ENCODE measurements at regions not wholly inside any gene's neighbourhood (a gene's known extent, or its start where the extent isn't known, plus 50 kb on each side); places are given as distances from the start of the nearest gene placed in this dataset.

DNA sequence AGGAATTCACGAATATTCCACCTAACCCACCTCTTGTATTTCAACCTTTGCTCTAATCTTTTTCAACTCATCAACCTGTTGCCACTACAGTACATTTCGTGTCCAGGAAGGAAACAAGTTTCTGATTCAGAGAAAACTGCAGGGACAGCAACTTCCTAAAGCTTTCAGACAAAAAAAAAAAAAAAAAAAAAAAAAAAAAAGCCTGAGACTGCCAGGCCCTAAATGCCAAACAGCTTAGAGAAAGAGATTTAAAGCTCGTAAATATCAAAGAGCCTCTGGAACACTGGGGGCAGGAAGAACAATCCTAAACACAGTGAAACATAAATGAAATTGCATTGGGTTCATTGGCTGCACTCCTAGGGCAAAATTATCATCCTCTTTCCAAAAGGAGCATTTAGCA lies 411.2 kb upstream of the SPTLC3 start:
- DNase-seq = no peak

DNA sequence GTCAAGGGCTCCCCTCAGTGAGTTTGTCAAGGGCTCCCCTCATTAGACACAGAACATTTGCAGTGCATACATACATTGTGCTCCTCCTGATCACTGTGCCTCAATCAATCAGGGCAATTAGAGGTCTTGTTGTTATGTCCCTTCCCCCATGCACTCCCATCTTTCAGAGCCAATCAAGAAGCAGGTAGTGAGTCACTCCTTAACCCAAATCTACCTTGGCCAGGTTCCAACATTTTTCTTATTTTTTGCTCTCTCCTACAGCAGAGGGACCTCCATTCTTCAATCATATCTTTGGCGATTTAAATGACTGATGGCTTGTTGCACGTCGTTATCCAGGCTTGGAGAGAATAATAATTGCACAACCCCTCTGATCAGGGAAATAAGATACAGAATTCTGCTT lies 409.9 kb upstream of the SPTLC3 start:
- DNase-seq = no peak

DNA sequence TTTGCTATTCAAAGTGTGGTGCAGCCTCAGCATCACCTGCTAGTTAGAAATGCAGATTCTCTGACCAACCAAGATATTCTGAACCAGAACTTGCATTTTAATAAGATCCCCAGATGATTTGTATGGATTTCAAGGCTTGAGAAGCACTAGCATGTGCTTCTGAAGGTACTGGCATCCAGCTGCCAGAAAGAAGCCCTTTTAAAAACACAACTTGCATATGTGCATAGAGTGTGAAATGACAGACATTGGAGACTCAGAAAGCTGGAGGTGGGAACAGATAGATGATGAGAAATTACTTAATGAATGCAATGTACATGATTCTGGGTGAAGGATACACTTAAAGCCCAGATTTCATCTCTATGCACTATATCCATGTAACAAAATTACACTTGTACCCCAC lies 409.3 kb upstream of the SPTLC3 start:
- no peak for DNase-seq

DNA sequence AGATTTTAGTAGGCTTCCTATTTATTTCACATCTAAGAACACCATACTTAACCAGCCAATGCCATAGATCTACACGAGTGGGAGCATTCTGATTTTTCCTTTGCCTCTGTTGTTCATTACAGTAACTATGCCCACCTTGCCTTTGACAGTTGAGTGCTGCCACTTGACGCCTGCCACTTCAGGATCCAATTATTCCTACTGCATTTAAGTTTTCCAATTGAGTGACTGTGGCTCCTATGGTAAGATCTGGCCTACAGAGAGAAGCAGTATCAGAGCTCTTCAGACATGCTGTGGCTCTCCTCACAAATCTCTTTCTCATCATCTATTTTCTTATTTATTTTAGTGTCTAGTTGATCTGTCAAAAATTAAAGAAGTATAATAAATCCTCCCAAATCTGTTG lies 403.0 kb upstream of the SPTLC3 start:
- no peak for DNase-seq

DNA sequence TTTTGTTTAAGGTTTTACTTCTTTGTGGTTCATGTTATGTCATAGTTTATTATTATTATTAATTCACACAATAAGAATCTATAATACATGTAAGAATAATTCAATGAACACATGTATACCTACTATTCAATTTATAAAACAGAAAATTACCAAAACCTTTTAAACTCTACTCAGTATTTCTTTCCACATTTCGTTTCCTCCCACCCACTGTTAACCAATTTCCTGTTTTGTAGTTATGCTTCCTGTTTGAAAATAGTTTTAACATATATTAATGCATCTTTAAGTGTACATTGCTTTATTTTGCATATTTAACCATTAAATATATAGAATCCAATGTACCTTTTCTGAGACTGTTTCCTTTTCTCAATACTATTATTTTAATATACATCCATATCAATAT lies 397.9 kb upstream of the SPTLC3 start:
- DNase-seq = no peak

DNA sequence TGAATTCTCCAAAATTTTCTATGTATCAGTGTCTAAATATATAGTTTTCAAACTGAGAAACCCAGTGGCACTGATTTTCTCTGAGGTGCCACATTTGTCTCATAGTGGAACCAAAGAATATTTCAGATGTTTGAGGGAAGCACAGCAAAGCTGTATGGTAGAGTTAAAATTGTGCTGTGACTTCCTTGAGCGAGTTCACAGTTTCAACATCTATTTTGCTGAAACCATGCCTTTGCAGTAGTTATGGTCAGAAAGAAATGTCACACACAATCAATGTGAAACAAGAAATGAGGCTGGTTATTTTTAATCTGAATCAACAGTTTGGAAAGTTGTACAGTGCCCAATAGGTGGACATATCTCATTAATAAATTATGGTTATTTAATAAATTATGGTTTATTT lies 394.0 kb upstream of the SPTLC3 start:
- DNase-seq = no peak

DNA sequence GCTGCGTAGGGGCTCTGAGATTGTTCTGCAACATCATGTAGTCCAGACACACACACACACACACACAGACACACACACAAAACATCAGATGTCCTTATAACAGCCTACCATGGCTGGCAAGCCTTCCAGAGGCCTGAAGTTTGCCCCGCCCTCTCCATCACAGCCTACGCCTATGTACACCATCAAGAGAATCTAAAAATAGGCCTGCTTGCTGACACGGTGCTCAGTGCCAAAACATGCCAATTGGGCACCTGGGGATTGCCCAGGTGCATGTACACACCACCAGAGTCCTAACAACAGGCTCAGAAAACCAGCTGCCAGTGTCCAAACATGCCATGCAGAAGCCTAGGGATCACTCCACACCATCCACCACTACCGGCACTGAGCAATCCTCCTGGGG lies 391.7 kb upstream of the SPTLC3 start:
- no peak for DNase-seq

DNA sequence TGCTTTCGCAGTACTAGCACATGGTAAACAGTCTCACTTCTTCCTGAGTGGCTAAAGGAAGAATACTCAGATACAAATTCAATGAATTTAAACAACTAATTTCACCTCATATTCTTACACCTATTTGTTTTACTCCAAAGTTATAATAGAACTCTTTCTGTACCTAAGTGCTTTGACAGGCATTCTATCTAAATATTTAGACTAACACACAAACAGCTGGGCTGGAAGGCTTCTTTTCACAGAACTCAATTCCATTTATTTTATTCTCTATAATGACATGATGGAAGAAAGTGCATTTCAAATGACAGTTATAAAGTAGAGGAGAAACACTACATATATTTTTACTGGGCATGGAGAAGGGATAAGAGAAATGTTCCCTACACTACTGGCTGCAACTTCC lies 384.9 kb upstream of the SPTLC3 start:
- no peak for DNase-seq

DNA sequence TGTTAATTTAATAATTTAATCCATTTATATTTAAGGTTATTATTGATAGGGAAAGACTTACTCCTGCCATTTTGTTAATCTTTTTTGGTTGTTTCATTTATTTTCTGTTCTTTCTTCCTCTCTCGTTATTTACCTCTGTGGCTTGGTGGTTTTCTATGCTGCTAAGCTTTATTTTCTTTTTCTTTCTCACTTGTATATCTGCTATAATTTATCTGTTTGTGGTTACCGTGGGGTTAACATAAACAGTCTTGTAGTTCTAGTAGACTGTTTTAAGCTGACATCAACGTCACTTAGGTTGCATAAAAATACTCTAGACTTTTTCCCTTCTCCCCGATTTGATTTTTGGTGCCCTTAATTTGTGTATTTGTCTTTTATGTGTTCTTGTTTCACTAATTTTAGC lies 381.3 kb upstream of the SPTLC3 start:
- no peak for DNase-seq

DNA sequence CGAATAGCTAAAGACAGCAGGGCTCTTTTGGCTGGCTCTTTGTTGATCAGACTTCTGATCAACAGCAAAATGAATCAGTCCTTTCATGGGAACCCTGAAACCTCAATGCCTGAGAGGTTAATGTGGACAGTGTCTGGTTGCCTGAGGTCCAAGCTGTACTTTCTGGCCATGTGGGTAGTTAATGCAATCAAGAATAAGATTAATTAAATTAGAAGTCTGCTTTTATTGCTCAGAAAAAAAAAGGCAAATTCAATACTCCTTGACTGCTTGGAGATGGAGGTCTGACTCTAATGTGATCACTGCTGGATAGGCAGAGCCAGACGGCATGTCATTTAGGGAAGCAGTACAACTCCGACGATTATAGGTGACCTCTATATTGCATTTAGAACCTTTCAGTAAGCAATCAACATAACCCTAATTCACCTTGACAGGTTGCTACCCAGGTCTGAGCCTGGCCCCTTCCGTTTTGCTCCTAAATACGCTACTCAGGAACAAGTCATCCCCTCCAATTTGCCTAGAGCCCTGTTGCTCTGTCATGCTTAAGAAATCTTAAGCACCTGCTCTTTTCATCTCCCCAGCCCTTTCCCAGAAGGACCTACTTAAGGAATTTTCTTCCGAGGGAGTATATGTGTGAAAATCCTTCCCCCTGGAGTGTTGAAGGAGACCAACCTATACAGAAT lies 370.0 kb upstream of the SPTLC3 start:
- no peak for DNase-seq

DNA sequence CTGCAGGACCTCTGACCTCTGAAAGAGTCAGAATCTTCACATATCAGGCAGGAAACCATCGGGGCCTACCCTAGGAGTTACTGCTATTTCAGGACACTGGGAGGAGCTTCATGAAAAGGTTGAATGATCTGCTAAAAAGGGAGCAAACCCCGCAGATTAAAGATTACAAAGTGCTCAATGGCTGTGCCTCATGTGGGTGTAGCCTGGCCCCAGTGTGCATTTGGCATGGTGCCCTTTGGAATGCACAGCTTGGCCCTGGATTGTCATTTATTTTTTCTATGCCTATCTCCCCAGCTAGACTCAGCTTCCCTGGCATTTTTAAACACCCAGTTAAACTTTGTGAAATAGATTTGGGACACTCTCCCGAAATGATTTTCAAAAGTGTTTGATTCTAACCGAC lies 368.5 kb upstream of the SPTLC3 start:
- DNase-seq = no peak

DNA sequence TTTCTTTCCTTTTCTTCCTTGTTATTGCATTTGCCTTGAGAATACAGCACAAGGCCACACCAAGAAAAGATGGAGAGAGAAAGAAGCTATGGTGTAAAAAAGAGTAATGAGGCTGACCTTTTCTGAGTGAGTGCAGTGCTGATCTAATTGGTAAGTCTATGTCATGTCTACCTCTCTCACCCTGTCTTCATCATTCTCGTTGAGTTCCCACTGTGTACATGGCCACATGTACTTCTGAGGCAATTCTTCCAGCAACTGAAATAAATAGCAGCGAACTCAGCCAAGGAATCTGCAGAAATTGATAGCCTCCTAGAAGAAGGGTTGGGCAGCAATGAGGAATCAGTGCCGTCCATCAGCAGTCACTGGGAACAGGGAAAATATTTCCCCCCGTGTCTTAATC lies 367.2 kb upstream of the SPTLC3 start:
- no peak for DNase-seq

DNA sequence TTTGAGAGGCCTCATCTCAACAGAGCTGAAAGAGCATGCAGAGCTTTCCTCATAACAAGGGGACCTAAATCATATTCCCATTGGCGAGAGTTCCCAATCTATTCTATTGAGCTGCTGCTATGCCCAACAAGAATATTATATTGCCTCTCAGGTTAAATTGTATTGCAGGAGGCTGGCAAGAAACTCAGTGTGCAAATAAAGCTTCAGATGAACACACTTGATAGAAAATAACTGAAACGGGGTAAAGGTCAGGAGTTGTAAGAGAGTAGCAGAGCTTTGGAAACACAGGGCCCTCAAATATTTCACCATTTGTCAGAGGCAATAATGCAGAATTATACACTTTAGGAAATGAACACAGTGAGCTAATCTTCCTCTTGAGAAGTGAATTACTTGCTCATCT lies 364.3 kb upstream of the SPTLC3 start:
- no peak for DNase-seq

DNA sequence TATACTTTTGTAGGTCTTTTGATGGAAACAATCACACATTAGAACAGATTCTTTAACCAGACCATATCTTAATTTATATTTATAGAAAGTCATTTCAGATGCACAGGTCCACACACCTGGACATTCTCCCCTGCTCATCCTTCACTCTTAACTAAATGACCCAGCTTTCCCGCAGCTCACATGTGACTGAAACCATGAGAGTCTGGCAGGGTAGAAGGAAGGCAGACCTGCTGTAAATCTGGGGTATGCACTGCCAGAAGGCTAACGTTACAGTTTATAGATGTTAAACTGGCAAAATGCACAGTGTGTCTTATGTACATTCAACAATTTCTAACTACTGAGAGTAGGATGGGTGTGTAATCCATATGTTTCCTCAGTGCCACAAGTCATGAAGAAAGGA lies 359.5 kb upstream of the SPTLC3 start:
- no peak for DNase-seq

DNA sequence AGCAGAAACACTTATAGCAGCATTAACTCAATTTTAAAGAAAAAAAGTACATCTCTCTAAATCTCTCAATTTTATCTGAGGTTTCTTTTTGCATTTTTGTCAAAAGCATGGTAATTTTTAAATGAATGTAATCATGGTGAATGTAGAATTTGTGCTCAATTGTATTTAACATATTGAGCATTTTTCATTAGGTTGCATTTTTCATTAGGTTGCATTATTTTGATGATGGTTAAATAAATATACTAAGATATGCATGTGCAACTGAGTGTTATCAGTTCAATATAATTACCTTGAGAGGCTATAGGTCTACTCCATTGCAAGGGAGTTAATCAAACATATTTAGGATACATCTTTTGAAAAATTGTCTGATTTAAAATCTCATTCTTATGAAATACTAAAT lies 355.1 kb upstream of the SPTLC3 start:
- DNase-seq = no peak

DNA sequence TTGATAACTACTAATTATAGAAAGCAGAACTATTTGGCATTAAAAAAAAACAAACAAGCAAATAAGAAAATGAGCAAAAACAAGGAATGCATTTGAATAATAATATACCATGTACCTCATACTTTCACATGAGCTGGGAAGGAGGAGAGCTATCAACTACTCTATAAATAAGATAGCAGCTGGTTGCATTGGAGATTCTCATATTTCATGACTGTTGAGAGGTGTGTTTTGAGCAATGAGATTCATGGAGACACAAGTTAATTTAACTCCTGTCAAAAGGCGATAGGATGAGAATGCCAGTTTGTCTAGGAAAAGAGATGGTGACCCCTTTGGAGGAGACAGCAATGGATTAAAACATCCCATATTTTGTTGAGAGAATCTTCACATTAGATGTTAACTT lies 348.8 kb upstream of the SPTLC3 start:
- DNase-seq = no peak

DNA sequence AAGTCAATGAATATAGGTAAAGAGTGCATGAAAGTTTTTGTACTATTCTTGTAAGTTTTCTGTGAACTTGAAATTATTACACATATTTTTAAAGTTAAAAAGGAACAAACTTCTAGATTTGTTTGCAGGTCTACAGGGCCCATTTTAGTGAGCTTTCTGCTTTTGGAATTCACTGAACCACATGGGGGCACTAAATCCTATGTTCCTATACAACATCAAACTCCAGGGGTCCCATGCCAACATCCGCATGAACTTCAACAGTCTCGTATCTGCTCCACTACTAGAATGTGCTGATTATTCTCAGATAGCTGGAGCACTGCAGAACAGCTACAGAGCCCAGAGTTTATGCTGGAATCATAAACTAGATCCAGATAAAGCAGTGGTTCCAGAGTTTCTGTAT lies 347.9 kb upstream of the SPTLC3 start:
- DNase-seq = no peak

DNA sequence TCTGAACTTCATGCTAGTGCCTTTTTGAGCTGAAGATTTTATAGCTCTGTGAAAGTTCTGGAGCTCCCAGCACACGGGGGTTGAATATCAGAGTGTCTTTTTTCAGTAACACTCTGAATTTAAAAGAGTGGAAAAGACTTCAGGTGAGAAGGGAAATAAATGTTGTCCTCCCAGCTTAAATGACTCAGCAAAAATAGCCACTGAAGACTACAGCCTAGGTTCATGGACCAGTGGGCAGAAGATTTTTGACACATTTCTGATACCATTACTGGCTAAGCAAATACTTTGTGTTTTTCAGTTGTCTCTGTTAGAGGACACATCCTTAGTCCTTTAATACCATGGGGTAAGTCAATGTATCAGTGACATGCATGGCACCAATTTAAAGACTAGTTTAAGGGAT lies 338.5 kb upstream of the SPTLC3 start:
- DNase-seq = no peak

DNA sequence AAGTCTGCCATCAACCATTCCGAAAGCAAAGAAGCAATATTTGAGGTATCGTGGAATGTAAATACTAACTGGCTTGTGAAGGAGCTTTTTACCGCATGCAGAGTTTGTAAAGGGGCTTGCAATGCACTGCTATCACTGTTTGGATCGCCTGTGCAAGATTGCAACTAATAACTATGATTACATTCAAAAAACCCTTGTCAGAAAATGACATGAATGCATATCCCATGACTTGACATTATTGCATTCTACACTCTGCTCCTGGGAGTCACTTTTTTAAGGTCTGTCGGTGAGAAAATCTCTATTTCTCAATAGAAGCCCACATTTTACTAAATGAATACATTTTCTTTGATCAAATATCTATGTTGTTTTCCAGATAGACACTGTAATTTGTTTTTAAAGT lies 335.4 kb upstream of the SPTLC3 start:
- no peak for DNase-seq

DNA sequence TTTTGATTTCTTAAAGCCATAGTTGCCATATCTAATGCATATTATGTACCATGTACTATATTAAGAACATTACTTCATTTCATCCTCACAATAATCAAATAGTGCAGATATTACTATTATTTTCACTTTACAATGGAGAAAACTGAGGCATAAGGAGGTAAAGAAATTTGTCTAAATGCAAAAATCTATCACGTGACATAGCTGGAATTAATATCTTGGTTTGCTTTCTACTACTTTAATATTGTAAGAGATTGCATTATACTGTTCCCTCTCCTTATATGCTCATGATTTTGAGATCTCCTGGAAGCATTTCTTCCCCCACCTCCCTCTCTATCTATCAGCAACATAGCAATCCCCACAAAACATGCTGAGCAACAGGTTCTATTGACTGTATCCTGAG lies 330.8 kb upstream of the SPTLC3 start:
- DNase-seq = no peak

DNA sequence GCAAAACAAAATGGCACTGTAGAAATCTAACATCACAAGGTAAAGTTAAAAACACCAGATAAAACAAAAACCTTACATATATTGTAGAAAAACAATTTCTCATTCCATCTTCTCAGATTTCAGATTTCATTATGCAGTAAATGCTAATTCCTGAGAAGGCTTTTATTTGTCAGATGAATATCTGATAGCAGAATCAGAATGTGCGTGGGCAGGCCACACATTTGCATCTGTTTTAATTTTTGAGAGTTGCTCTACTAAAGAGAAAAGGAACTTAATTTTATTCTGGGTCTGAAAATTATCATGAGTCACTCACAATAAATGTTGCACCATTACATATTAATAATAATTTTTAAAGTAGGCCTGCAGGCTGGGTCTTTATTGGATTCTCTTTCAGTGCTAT lies 329.3 kb upstream of the SPTLC3 start:
- DNase-seq = no peak

DNA sequence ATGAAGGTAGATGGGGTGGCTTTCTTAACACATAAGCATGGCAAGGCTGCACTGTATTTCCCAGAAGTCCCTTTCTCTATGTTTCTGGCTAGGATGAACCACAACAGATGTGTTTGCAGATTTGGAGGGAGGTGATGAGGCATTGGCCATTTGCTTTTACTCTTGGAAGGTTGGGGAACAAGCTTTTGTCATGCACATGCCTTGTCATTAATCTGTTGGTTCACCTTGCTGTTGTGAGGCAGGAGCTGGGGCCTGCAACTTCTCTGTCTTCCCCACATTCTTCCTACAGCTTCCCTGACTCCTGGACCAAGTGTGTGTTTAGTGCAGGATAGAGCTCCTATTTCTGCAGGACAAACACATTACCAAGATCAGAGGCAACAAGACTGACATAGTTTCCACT lies 326.2 kb upstream of the SPTLC3 start:
- DNase-seq = no peak

DNA sequence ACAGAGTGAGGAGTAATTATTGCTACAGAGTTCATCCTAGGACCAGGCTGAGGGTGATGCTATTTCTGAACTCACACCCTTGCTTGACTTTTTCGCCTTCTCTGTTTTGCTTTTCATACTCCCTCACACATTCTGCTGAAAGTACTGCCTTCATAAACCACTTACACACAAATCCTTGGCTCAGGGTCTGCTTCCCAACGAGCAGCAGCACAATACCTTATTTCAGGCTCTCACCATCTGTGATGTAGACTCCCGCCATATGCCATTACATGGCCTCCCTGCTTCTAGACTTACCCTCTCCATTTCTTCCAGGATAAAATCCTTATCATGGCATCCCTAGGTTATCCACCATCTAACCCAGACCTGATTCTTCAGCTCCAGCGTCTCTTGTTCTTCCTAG lies 321.3 kb upstream of the SPTLC3 start:
- no peak for DNase-seq

DNA sequence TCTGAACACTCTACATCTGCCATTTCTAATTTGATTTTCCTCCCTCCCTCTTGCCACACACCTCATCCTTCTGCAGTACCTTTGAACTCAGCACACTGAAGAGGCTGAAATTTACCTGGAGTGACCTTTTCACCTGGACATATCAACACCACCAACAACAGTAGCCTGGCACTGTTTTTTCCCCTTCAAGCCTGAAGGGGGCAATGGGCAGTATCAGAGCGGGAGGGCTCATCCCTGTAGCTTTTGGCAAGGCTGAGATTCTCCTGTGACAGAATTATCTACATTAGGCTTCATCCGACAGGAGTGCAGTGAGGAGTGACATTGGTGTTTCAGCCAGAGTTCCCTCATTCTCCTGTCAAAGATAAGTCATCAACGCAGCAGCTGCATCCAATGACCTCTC lies 312.8 kb upstream of the SPTLC3 start:
- no peak for DNase-seq

DNA sequence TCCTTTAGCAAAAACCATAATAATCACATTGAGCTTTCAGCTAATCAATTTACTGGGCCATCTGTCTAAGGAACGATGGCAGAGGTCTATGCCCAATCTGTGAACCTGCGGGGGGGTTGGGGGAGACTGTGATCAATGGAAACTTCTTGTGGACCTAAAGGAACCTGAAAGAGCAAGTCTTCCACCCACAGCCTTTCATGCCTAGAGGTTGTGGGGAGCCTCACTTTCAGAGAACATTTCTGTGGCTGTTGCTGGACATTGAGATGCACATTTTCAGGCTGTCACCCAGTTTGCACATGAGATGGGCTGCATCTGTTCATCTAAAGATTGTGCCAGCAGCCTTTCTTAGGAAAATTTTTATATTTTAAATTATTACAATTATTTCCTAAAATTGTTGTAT lies 310.0 kb upstream of the SPTLC3 start:
- no peak for DNase-seq

All from NCI-H748 treated with DMSO at 0.1 percent for 48 hours (cell line).